ENCODE measurements at regions not wholly inside any gene's neighbourhood (a gene's known extent, or its start where the extent isn't known, plus 50 kb on each side); places are given as distances from the start of the nearest gene placed in this dataset.

DNA sequence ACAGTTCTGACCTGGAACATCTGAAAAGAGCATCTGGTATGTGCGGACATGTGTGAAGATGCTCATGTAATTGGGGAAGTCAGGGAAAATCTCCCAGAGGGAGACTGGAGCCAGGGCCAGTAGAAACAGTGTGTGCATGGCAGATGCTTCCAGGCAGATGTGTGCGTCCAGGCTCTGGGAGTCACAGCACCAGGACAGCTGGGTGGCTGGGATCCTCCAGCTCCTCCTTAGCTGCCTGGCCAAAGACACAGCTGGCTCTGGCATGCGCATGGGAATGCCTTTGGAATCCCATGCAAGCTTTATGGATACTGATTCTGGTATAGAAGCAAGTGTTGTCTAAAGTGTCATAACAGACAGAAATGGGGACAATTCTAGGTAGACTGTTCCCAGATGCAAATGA, 369.7 kb downstream of the INSIG2 start:
- TF ChIP-seq CTCF (IDR thresholded peaks at IDR 0.05; ENCODE audit: low read depth, low read length, poor library complexity, severe bottlenecking) (no peak), EZH2phosphoT487 (IDR thresholded peaks at IDR 0.05; ENCODE audit: borderline replicate concordance, low read length) (no peak)

Measured in DOHH2 (cell line).